Germinal center (tissue), 1 donor: ENCODE measurements at regions not wholly inside any gene's neighbourhood (a gene's known extent, or its start where the extent isn't known, plus 50 kb on each side); places are given as distances from the start of the nearest gene placed in this dataset.
A peak's percentile ranks its signal among the peaks of the same experiment; 100 is the strongest.
"Not testable (repeated sequence)": the region's sequence is repeated elsewhere in the genome, so short reads cannot be mapped to it uniquely, and the experiment has no call there.

Source experiments
- DNase-seq: peaks from one replicate; pipeline ENCODE4 v3.0.0; 2012; ENCODE audit warnings: mixed read lengths, low spot score

- DNase-seq, result no peak
Measured at GRCh38 chr13:23947893-23948292, 50.6 kb upstream of the C1QTNF9B start.

GRCh38 chr13:23949200-23949599 is 51.9 kb upstream of the C1QTNF9B start:
- no peak for DNase-seq

GRCh38 chr13:23949736-23950135 is 52.4 kb upstream of the C1QTNF9B start:
- no peak for DNase-seq

GRCh38 chr13:23950736-23951510 is 53.6 kb upstream of the C1QTNF9B start:
- no peak for DNase-seq

- no peak for DNase-seq
Measured at GRCh38 chr13:23952796-23953195, 55.5 kb upstream of the C1QTNF9B start.

GRCh38 chr13:23953860-23954512 is 56.7 kb upstream of the C1QTNF9B start:
- no peak for DNase-seq

- no peak for DNase-seq
Measured at GRCh38 chr13:23955064-23955463, 57.8 kb upstream of the C1QTNF9B start.

GRCh38 chr13:23956106-23956505 is 58.8 kb upstream of the C1QTNF9B start:
- no peak for DNase-seq

GRCh38 chr13:23957981-23958380 is 60.7 kb upstream of the C1QTNF9B start:
- no peak for DNase-seq

GRCh38 chr13:23959231-23959862 is 62.0 kb upstream of the C1QTNF9B start:
- DNase-seq, result no peak

- no peak for DNase-seq
Measured at GRCh38 chr13:23960566-23961156, 63.4 kb upstream of the C1QTNF9B start.

GRCh38 chr13:23963184-23963931 is 66.1 kb upstream of the C1QTNF9B start:
- no peak for DNase-seq

- no peak for DNase-seq
Measured at GRCh38 chr13:23963947-23964346, 66.6 kb upstream of the C1QTNF9B start.

GRCh38 chr13:23965346-23965745 is 68.0 kb upstream of the C1QTNF9B start:
- no peak for DNase-seq

GRCh38 chr13:23966221-23966690 is 69.0 kb upstream of the C1QTNF9B start:
- DNase-seq, result no peak

- no peak for DNase-seq
Measured at GRCh38 chr13:23966691-23967615, 69.7 kb upstream of the C1QTNF9B start.

- DNase-seq, result not testable (repeated sequence)
Measured at GRCh38 chr13:23967792-23968191, 70.5 kb upstream of the C1QTNF9B start.

- DNase-seq, result no peak
Measured at GRCh38 chr13:23969647-23970046, 72.3 kb upstream of the C1QTNF9B start.

- peak; percentile 13 for DNase-seq
Measured at GRCh38 chr13:23979361-23980159, 82.3 kb upstream of the C1QTNF9B start.

GRCh38 chr13:23980160-23980551 is 82.9 kb upstream of the C1QTNF9B start:
- peak; percentile 72 for DNase-seq
